Panc1 (cell line): ENCODE measurements at regions not wholly inside any gene's neighbourhood (a gene's known extent, or its start where the extent isn't known, plus 50 kb on each side); places are given as distances from the start of the nearest gene placed in this dataset.

Source experiments
- ATAC-seq: fragments of 200-7000 bp; cut with Tn5 transposase; 2 replicates; pipeline ENCODE4 v1.9.1; 2020; ENCODE audit warnings: mild to moderate bottlenecking, moderate library complexity
- BruUV-seq: library from RNA; stranded (reverse); fragments of 400-500 nt; replicated peaks from 2 replicates; lab custom pipeline; 2021; lab: Mats Ljungman, UMichigan
- CTCF ChIA-PET: fragments of 300-600 bp; sonication (Branson Sonifier 250); formaldehyde crosslinking; loops from one replicate; lab custom pipeline; 2022; ENCODE audit warnings: antibody characterized with exemption; lab: Charles Lee
- POLR2A ChIA-PET: fragments of 300-600 bp; sonication (Branson Sonifier 250); formaldehyde crosslinking; loops from one replicate; lab custom pipeline; 2022; ENCODE audit warnings: antibody characterized with exemption; lab: Charles Lee
- DNase-seq: peaks from one replicate; pipeline ENCODE4 v3.0.0-alpha.2; 2010; ENCODE audit warnings: low read depth, low spot score
- H3K27ac ChIP-seq: 2 replicates; pipeline ENCODE4 v1.5.1; 2011; ENCODE audit warnings: mild to moderate bottlenecking, low read length, inconsistent platforms
- H3K27me3 ChIP-seq: fragments of 200-500 bp; sonication (Bioruptor generic); 2 replicates; pipeline ENCODE4 v1.6.0; 2014; ENCODE audit warnings: low read length, inconsistent platforms; ENCODE audit not compliant: control insufficient read depth, insufficient read depth
- H3K36me3 ChIP-seq: fragments of 200-500 bp; sonication (Bioruptor generic); 2 replicates; pipeline ENCODE4 v1.5.1; 2014; ENCODE audit warnings: inconsistent platforms, mild to moderate bottlenecking, low read length, moderate library complexity; ENCODE audit not compliant: control insufficient read depth, insufficient read depth
- H3K4me1 ChIP-seq: 2 replicates; pipeline ENCODE4 v1.5.1; 2011; ENCODE audit warnings: inconsistent platforms, mild to moderate bottlenecking, low read length, moderate library complexity; ENCODE audit not compliant: control insufficient read depth, insufficient read depth
- H3K4me3 ChIP-seq, 2 experiments: 2 replicates each; pipeline ENCODE4 v1.5.1; 2011 to 2012; ENCODE audit warnings: low read depth in 2 of 2, low read length in 2 of 2, mild to moderate bottlenecking in 2 of 2, inconsistent platforms in 1 of 2, moderate library complexity in 1 of 2
- H3K9me3 ChIP-seq: fragments of 200-500 bp; sonication (Bioruptor generic); 2 replicates; pipeline ENCODE4 v1.5.1; 2014; ENCODE audit warnings: low read depth, mild to moderate bottlenecking, inconsistent platforms, low read length, moderate library complexity; ENCODE audit not compliant: control insufficient read depth, insufficient read depth
- CTCF ChIP-seq: fragments of 450-650 bp; IDR thresholded peaks from 2 replicates; pipeline ENCODE4 v1.5.1; 2017; ENCODE audit warnings: mild to moderate bottlenecking
- POLR2AphosphoS5 ChIP-seq: IDR thresholded peaks from 2 replicates; pipeline ENCODE4 v1.6.1; 2012; ENCODE audit warnings: mild to moderate bottlenecking, low read depth, low read length, moderate library complexity
- REST ChIP-seq, 2 experiments: IDR thresholded peaks; 2 replicates each; pipeline ENCODE4 v1.6.1; 2011 to 2012; ENCODE audit warnings: low read depth in 2 of 2, control low read depth in 1 of 2, low read length in 1 of 2, mild to moderate bottlenecking in 1 of 2, moderate library complexity in 1 of 2; ENCODE audit not compliant: insufficient read depth in 1 of 2
- SIN3A ChIP-seq: IDR thresholded peaks from 2 replicates; pipeline ENCODE4 v1.6.1; 2012; ENCODE audit warnings: low read depth, mild to moderate bottlenecking, low read length, moderate library complexity, borderline replicate concordance; ENCODE audit not compliant: insufficient read depth
- TCF7L2 ChIP-seq: IDR thresholded peaks from 2 replicates; pipeline ENCODE4 v1.6.1; 2011; ENCODE audit warnings: mild to moderate bottlenecking, low read depth, low read length, inconsistent platforms
- in situ Hi-C: cut with HindIII; loops from 2 replicates; pipeline ENCODE4 v1.10.0; 2016; ENCODE audit warnings: low sequenced_read_pairs, low pct_unique_long_range_greater_than_20kb
- intact Hi-C: fragments of 100-400 bp; cut with micrococcal nuclease; formaldehyde crosslinking; loops from one replicate; pipeline ENCODE4 v1.10.0; 2022; ENCODE audit not compliant: unreplicated experiment

- TF ChIP-seq TCF7L2 (no peak), CTCF (no peak), POLR2AphosphoS5 (no peak), SIN3A (no peak), REST (IDR thresholded peaks at IDR 0.05; ENCODE audit: insufficient read depth in 1 of 2, low read depth in 2 of 2, low read length in 1 of 2) (no peak)
- H3K4me1 ChIP-seq, result no peaks in the 10 kb centered on the region
- CTCF ChIA-PET, result no interaction called here
- H3K9me3 ChIP-seq, result peaks cover 2% of the 10 kb centered on the region; the same call in 1 of the 2 replicates
- no peak for ATAC-seq
- POLR2A ChIA-PET, result no interaction called here
- peak overlapping the region; percentile 7; the same call in 1 of the 2 replicates for H3K27ac ChIP-seq
- no peak overlapping the region for H3K4me3 ChIP-seq
- intact Hi-C loops, result no loop called here
- no peaks in the 10 kb centered on the region for H3K27me3 ChIP-seq
- BruUV-seq, result no TSS peak
- in situ Hi-C loops, result no loop called here
- no peaks in the 10 kb centered on the region for H3K36me3 ChIP-seq
- DNase-seq, result no peak
These were observed 420.7 kb downstream of the ADAMTS20 start for GRCh38 chr12:43131301-43131700.

- Histone ChIP-seq H3K27me3 (no peaks in the 10 kb centered on the region), H3K27ac (no peak overlapping the region), H3K9me3 (0 out of 2 replicates have a peak, but pooled peaks cover 4% of the 10 kb centered on the region), H3K36me3 (no peaks in the 10 kb centered on the region), H3K4me1 (no peaks in the 10 kb centered on the region), H3K4me3 (no peak overlapping the region)
- CTCF ChIA-PET, result no interaction called here
- in situ Hi-C loops (no loop called here), intact Hi-C loops (no loop called here)
- TF ChIP-seq REST (IDR thresholded peaks at IDR 0.05; ENCODE audit: insufficient read depth in 1 of 2, low read depth in 2 of 2, low read length in 1 of 2) (no peak), POLR2AphosphoS5 (no peak), CTCF (no peak), SIN3A (no peak)
- no TSS peak for BruUV-seq
- DNase-seq, result no peak
- POLR2A ChIA-PET, result interaction anchor here (0.6 kb wide), 1 partner anchor 13 kb away, joined by 3 read pairs; no protein-coding TSS in a partner anchor
- no peak for ATAC-seq
These were observed 424.0 kb downstream of the ADAMTS20 start for GRCh38 chr12:43127886-43128549.
